ENCODE measurements at regions not wholly inside any gene's neighbourhood (a gene's known extent, or its start where the extent isn't known, plus 50 kb on each side); places are given as distances from the start of the nearest gene placed in this dataset.

DNA sequence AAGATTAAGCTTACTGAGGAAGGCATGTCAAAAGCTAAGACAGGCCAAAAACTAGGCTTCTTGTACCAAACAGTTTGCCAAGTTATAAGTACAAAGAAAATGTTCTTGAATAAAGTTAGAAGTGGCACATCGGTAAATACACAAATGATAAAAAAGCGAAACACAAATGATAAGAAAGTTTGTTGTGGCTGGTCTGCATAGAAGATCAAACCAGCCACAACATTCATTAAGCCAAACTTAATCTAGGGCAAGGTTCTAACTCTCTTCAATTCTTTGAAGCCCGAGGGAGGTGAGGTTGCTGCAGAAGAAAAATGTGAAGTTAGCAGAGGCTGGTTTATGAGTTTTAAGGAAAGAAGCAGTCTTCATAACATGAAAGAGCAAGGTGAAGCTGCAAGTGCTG is 1119.6 kb upstream of the FLRT2 start:
- Histone ChIP-seq H3K27me3 (ENCODE audit: control insufficient read depth in 2 of 2, insufficient read depth in 1 of 2, low read length in 1 of 2) (no peaks in the 10 kb centered on the region), H3K27ac (ENCODE audit: low read depth in 1 of 2, low read length in 1 of 2) (no peak overlapping the region), H3K4me3 (ENCODE audit: low read length in 2 of 2) (no peak overlapping the region), H3K4me1 (ENCODE audit: control insufficient read depth in 2 of 2, insufficient read depth in 2 of 2, low read length in 2 of 2) (no peaks in the 10 kb centered on the region), H3K9me3 (ENCODE audit: control insufficient read depth in 2 of 2, insufficient read depth in 1 of 2, low read length in 1 of 2) (no peaks in the 10 kb centered on the region), H3K36me3 (ENCODE audit: control insufficient read depth in 2 of 2, insufficient read depth in 2 of 2, low read length in 1 of 2) (no peaks in the 10 kb centered on the region)
- DNase-seq (ENCODE audit: low read depth in 6 of 9, low spot score in 9 of 9): no peak
- WGBS: 90% methylated on average over 3 of the region's 3 CpGs

DNA sequence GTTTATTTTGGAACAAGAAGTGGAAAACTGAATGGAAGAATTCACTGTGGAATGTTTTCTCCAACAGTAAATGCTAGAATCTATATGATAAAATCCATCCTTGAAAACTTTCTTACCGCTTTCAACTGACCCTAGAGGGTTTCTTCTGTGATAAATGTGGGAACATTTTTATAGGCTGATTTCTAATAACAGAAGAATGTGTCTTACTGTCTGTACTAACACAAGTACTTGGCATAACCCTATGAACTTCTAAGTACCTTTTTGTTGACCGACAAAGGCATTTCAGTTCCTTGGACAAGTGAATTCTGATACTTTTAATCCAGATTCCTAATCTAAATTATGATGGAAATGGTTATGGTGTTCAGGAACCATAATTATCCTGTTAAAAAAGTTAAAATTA is 1109.7 kb upstream of the FLRT2 start:
- DNase-seq (ENCODE audit: low read depth in 6 of 9, low spot score in 9 of 9): no peak
- no peaks in the 10 kb centered on the region for H3K36me3 ChIP-seq (ENCODE audit: control insufficient read depth in 2 of 2, insufficient read depth in 2 of 2, low read length in 1 of 2)
- WGBS: 89% methylated on average over 2 of the region's 2 CpGs
- H3K4me1 ChIP-seq (ENCODE audit: control insufficient read depth in 2 of 2, insufficient read depth in 2 of 2, low read length in 2 of 2): no peaks in the 10 kb centered on the region
- H3K9me3 ChIP-seq (ENCODE audit: control insufficient read depth in 2 of 2, insufficient read depth in 1 of 2, low read length in 1 of 2): peaks cover 0 to 11% of the 10 kb centered on the region in 2 donors
- no peak overlapping the region for H3K27ac ChIP-seq (ENCODE audit: low read depth in 1 of 2, low read length in 1 of 2)
- H3K27me3 ChIP-seq (ENCODE audit: control insufficient read depth in 2 of 2, insufficient read depth in 1 of 2, low read length in 1 of 2): no peaks in the 10 kb centered on the region
- H3K4me3 ChIP-seq (ENCODE audit: low read length in 2 of 2): no peak overlapping the region

DNA sequence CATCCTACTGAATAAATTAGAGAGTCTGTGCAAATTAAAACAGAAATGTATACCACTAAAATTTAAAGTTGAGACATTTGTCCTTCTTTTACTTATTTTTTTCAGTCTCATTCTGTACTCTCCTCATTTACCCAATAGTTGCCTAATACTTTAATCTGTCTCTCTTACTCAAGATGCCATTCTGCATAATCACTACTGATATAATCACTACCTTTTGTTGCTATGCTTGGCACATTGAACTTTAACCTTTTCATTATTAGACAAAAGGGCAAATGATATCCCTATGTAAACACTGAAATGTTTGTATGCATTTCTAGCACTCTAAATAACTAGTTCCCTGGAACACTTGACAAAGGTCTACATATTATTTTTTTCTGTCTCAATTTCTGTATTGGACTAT is 1108.3 kb upstream of the FLRT2 start:
- DNase-seq (ENCODE audit: low read depth in 6 of 9, low spot score in 9 of 9): no peak
- no peaks in the 10 kb centered on the region for H3K27me3 ChIP-seq (ENCODE audit: control insufficient read depth in 2 of 2, insufficient read depth in 1 of 2, low read length in 1 of 2)
- H3K27ac ChIP-seq (ENCODE audit: low read depth in 1 of 2, low read length in 1 of 2): no peak overlapping the region
- no peaks in the 10 kb centered on the region for H3K36me3 ChIP-seq (ENCODE audit: control insufficient read depth in 2 of 2, insufficient read depth in 2 of 2, low read length in 1 of 2)
- peaks cover 0 to 11% of the 10 kb centered on the region in 2 donors for H3K9me3 ChIP-seq (ENCODE audit: control insufficient read depth in 2 of 2, insufficient read depth in 1 of 2, low read length in 1 of 2)
- no peak overlapping the region for H3K4me3 ChIP-seq (ENCODE audit: low read length in 2 of 2)
- H3K4me1 ChIP-seq (ENCODE audit: control insufficient read depth in 2 of 2, insufficient read depth in 2 of 2, low read length in 2 of 2): no peaks in the 10 kb centered on the region

DNA sequence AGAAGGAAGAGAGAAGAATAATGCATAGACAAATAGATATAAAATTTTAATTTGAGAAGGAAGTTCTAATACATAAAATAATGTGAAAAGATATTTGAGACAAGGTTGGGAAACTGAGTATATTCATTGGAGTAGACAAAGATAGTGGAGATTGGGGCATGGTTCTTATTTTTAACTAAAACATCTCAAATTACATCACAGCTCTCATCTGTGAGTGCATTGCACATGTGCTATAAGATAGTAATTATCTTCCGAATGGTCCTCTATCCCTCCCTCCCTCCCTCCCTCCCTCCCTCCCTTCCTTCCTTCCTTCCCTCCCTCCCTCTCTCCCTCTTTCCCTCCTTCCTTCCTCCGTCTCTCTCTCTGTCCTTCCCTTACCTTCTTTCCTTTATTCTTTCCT is 1104.0 kb upstream of the FLRT2 start:
- Histone ChIP-seq H3K9me3 (ENCODE audit: control insufficient read depth in 2 of 2, insufficient read depth in 1 of 2, low read length in 1 of 2) (no peaks in the 10 kb centered on the region), H3K4me3 (ENCODE audit: low read length in 2 of 2) (no peak overlapping the region), H3K27ac (ENCODE audit: low read depth in 1 of 2, low read length in 1 of 2) (no peak overlapping the region), H3K36me3 (ENCODE audit: control insufficient read depth in 2 of 2, insufficient read depth in 2 of 2, low read length in 1 of 2) (no peaks in the 10 kb centered on the region), H3K4me1 (ENCODE audit: control insufficient read depth in 2 of 2, insufficient read depth in 2 of 2, low read length in 2 of 2) (no peaks in the 10 kb centered on the region), H3K27me3 (ENCODE audit: control insufficient read depth in 2 of 2, insufficient read depth in 1 of 2, low read length in 1 of 2) (no peaks in the 10 kb centered on the region)
- WGBS: 94% methylated on average over 2 of the region's 2 CpGs
- no peak for DNase-seq (ENCODE audit: low read depth in 6 of 9, low spot score in 9 of 9)

DNA sequence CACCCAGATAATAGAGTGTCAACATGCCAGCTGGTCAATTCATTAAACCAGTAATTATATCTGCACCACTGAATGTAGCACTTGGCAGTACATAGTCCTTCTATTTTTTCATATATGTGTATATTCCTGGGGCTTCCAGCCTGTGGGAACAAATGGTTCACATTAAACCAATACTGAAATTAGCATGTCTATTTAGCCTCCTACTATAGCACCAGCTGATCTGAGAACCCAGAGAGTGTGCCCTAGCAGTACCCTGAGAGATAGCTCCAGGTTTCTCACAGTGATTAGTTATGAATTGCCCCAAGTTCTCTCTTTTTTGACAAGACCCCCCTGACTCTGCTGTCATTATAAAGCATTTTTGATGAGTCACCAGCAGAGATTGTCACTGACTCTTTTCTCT is 1097.3 kb upstream of the FLRT2 start:
- H3K4me3 ChIP-seq (ENCODE audit: low read length in 2 of 2): no peak overlapping the region
- no peaks in the 10 kb centered on the region for H3K9me3 ChIP-seq (ENCODE audit: control insufficient read depth in 2 of 2, insufficient read depth in 1 of 2, low read length in 1 of 2)
- DNase-seq (ENCODE audit: low read depth in 6 of 9, low spot score in 9 of 9): no peak
- no peaks in the 10 kb centered on the region for H3K4me1 ChIP-seq (ENCODE audit: control insufficient read depth in 2 of 2, insufficient read depth in 2 of 2, low read length in 2 of 2)
- H3K27ac ChIP-seq (ENCODE audit: low read depth in 1 of 2, low read length in 1 of 2): no peak overlapping the region
- no peaks in the 10 kb centered on the region for H3K27me3 ChIP-seq (ENCODE audit: control insufficient read depth in 2 of 2, insufficient read depth in 1 of 2, low read length in 1 of 2)
- H3K36me3 ChIP-seq (ENCODE audit: control insufficient read depth in 2 of 2, insufficient read depth in 2 of 2, low read length in 1 of 2): no peaks in the 10 kb centered on the region

DNA sequence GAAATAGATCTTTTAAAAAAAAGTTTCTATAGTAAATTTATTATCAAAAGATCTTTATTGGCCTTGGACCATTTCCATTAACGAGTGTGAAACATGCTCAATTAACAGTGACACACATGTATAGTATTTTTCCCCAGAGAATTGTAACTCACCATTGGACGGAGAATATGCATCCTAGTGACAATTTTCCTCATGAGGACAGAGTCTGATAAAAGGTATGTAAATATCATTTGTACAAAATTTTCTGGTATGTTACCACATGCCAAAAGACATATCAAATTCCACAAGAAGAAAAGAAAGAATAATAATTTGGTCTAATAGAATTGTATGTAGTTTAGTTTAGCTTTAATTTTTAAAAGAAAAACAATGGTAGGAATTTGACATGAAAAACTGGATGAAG is 1096.0 kb upstream of the FLRT2 start:
- Histone ChIP-seq H3K9me3 (ENCODE audit: control insufficient read depth in 2 of 2, insufficient read depth in 1 of 2, low read length in 1 of 2) (no peaks in the 10 kb centered on the region), H3K4me3 (ENCODE audit: low read length in 2 of 2) (no peak overlapping the region), H3K36me3 (ENCODE audit: control insufficient read depth in 2 of 2, insufficient read depth in 2 of 2, low read length in 1 of 2) (no peaks in the 10 kb centered on the region), H3K4me1 (ENCODE audit: control insufficient read depth in 2 of 2, insufficient read depth in 2 of 2, low read length in 2 of 2) (no peaks in the 10 kb centered on the region), H3K27me3 (ENCODE audit: control insufficient read depth in 2 of 2, insufficient read depth in 1 of 2, low read length in 1 of 2) (no peaks in the 10 kb centered on the region), H3K27ac (ENCODE audit: low read depth in 1 of 2, low read length in 1 of 2) (no peak overlapping the region)
- no peak for DNase-seq (ENCODE audit: low read depth in 6 of 9, low spot score in 9 of 9)
- WGBS: 89% methylated on average over 2 of the region's 2 CpGs

DNA sequence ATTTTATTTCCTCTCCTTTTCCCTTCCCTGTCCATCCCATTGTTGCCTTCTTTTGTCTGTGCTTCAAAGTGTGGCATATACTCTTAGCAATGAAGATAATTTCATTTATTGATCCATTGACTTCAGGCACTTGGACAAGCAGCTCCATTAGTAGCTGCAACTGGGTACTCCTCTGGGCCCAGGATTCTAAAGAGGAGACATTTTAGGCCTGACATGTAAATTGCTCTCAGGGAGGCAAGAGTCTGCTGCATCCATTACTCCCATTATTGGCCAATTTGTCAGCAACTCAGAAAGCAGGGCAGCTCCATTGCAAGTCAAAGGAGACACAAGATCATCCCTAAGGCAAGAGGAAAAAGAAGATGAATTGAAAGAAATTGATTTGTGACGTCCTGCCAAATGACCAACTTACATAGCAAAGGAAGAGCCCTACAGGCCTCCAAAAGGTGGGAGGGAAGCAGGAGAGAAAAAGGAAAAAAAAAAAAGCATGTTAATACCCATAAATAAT is 1094.1 kb upstream of the FLRT2 start:
- Histone ChIP-seq H3K36me3 (ENCODE audit: control insufficient read depth in 2 of 2, insufficient read depth in 2 of 2, low read length in 1 of 2) (no peaks in the 10 kb centered on the region), H3K4me1 (ENCODE audit: control insufficient read depth in 2 of 2, insufficient read depth in 2 of 2, low read length in 2 of 2) (no peaks in the 10 kb centered on the region), H3K27ac (ENCODE audit: low read depth in 1 of 2, low read length in 1 of 2) (no peak overlapping the region), H3K27me3 (ENCODE audit: control insufficient read depth in 2 of 2, insufficient read depth in 1 of 2, low read length in 1 of 2) (no peaks in the 10 kb centered on the region), H3K9me3 (ENCODE audit: control insufficient read depth in 2 of 2, insufficient read depth in 1 of 2, low read length in 1 of 2) (no peaks in the 10 kb centered on the region), H3K4me3 (ENCODE audit: low read length in 2 of 2) (no peak overlapping the region)
- DNase-seq (ENCODE audit: low read depth in 6 of 9, low spot score in 9 of 9): no peak
- WGBS: 94% methylated on average over 1 of the region's 1 CpG

DNA sequence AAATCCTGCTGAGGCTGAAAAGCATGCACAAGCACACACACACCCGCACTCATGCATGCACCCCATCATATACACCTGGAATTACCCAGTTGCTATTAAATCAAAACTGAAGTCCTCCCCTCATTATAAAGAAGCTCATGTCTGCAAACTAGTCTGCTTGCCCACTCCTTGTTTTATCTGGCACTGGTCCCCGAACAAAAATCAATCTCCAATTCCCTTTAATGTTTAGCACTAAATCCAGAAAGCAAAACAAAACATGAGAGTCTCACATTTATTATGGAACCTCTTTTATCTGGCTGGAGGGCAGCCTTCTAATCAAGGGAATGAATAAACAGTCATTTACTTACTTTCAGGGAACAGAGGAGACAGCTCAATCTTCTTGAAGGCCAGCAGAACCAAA is 1093.4 kb upstream of the FLRT2 start:
- no peaks in the 10 kb centered on the region for H3K9me3 ChIP-seq (ENCODE audit: control insufficient read depth in 2 of 2, insufficient read depth in 1 of 2, low read length in 1 of 2)
- DNase-seq (ENCODE audit: low read depth in 6 of 9, low spot score in 9 of 9): no peak
- no peaks in the 10 kb centered on the region for H3K27me3 ChIP-seq (ENCODE audit: control insufficient read depth in 2 of 2, insufficient read depth in 1 of 2, low read length in 1 of 2)
- no peaks in the 10 kb centered on the region for H3K36me3 ChIP-seq (ENCODE audit: control insufficient read depth in 2 of 2, insufficient read depth in 2 of 2, low read length in 1 of 2)
- H3K4me3 ChIP-seq (ENCODE audit: low read length in 2 of 2): no peak overlapping the region
- no peak overlapping the region for H3K27ac ChIP-seq (ENCODE audit: low read depth in 1 of 2, low read length in 1 of 2)
- H3K4me1 ChIP-seq (ENCODE audit: control insufficient read depth in 2 of 2, insufficient read depth in 2 of 2, low read length in 2 of 2): no peaks in the 10 kb centered on the region
- WGBS: 87% methylated on average over 2 of the region's 2 CpGs

DNA sequence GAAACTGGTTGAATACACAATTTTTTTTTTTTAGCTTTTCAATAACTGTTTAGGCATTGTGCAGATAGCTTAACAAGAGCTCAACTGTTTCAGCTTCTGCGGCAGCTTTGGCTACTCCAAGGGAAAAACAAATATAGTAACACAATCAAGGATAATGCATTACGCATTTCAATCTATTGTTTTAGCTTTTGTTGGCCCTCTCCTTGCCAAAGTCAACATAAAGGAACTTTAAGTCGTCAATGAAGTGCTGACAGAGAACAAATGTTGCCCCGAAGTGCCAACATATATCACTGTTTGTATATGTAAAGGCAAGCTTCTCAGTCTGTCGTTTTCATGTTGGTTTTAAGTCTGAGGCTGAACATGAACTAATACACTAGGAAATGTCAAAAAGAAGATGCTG is 1087.4 kb upstream of the FLRT2 start:
- Histone ChIP-seq H3K9me3 (ENCODE audit: control insufficient read depth in 2 of 2, insufficient read depth in 1 of 2, low read length in 1 of 2) (peaks cover 0 to 2% of the 10 kb centered on the region in 2 donors), H3K27me3 (ENCODE audit: control insufficient read depth in 2 of 2, insufficient read depth in 1 of 2, low read length in 1 of 2) (no peaks in the 10 kb centered on the region), H3K4me1 (ENCODE audit: control insufficient read depth in 2 of 2, insufficient read depth in 2 of 2, low read length in 2 of 2) (no peaks in the 10 kb centered on the region), H3K4me3 (ENCODE audit: low read length in 2 of 2) (no peak overlapping the region), H3K27ac (ENCODE audit: low read depth in 1 of 2, low read length in 1 of 2) (no peak overlapping the region), H3K36me3 (ENCODE audit: control insufficient read depth in 2 of 2, insufficient read depth in 2 of 2, low read length in 1 of 2) (no peaks in the 10 kb centered on the region)
- 60% methylated on average over 5 of the region's 5 CpGs for WGBS
- DNase-seq (ENCODE audit: low read depth in 6 of 9, low spot score in 9 of 9): no peak

DNA sequence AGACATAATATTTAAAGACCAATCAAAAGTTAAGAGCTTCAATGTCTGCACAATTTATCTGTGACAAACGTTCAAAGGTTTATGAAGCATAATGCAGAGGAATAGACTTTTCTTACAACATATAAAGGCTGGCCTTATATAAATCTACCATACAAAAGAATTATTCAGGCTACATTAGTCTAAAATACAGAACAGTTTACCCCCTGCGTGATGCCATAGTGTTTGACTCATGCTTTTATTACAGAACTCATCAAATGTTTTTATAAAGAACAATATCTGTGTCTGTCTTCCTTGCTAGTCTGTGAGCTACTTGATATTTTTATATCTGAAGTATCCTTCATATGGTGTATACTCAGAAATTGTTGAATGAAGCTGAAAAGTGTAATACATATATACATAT is 1084.5 kb upstream of the FLRT2 start:
- Histone ChIP-seq H3K4me3 (ENCODE audit: low read length in 2 of 2) (no peak overlapping the region), H3K4me1 (ENCODE audit: control insufficient read depth in 2 of 2, insufficient read depth in 2 of 2, low read length in 2 of 2) (no peaks in the 10 kb centered on the region), H3K27me3 (ENCODE audit: control insufficient read depth in 2 of 2, insufficient read depth in 1 of 2, low read length in 1 of 2) (no peaks in the 10 kb centered on the region), H3K36me3 (ENCODE audit: control insufficient read depth in 2 of 2, insufficient read depth in 2 of 2, low read length in 1 of 2) (no peaks in the 10 kb centered on the region), H3K9me3 (ENCODE audit: control insufficient read depth in 2 of 2, insufficient read depth in 1 of 2, low read length in 1 of 2) (peaks cover 0 to 4% of the 10 kb centered on the region in 2 donors), H3K27ac (ENCODE audit: low read depth in 1 of 2, low read length in 1 of 2) (no peak overlapping the region)
- whole genome bisulfite sequencing: 92% methylated on average over 2 of the region's 2 CpGs
- DNase-seq (ENCODE audit: low read depth in 6 of 9, low spot score in 9 of 9): no peak

Measured in thymus (tissue), 11 donors.